Omental fat pad (tissue), 3 donors: ENCODE measurements at regions not wholly inside any gene's neighbourhood (a gene's known extent, or its start where the extent isn't known, plus 50 kb on each side); places are given as distances from the start of the nearest gene placed in this dataset.

Experiments used
- ATAC-seq: fragments of 150-250 bp; one replicate; pipeline ENCODE4 v1.9.1; 2016; ENCODE audit warnings: mild to moderate bottlenecking, moderate library complexity; ENCODE audit not compliant: low FRiP score
- DNase-seq: peaks from one replicate; pipeline ENCODE4 v3.0.0-alpha.2; 2019; ENCODE audit warnings: low spot score
- CTCF ChIP-seq, 3 donors: fragments of 450-650 bp; IDR thresholded peaks; one replicate each; pipeline ENCODE4 v1.5.1; 2016 to 2017; ENCODE audit warnings: antibody characterized with exemption in 3 of 3, mild to moderate bottlenecking in 3 of 3, moderate library complexity in 2 of 3

- DNase-seq (no peak), ATAC-seq (no peak)
- TF ChIP-seq CTCF (IDR thresholded peaks at IDR 0.05): no peak
Observed at GRCh38 chr1:59085101-59085500, 211.8 kb upstream of the FGGY start.

DNA sequence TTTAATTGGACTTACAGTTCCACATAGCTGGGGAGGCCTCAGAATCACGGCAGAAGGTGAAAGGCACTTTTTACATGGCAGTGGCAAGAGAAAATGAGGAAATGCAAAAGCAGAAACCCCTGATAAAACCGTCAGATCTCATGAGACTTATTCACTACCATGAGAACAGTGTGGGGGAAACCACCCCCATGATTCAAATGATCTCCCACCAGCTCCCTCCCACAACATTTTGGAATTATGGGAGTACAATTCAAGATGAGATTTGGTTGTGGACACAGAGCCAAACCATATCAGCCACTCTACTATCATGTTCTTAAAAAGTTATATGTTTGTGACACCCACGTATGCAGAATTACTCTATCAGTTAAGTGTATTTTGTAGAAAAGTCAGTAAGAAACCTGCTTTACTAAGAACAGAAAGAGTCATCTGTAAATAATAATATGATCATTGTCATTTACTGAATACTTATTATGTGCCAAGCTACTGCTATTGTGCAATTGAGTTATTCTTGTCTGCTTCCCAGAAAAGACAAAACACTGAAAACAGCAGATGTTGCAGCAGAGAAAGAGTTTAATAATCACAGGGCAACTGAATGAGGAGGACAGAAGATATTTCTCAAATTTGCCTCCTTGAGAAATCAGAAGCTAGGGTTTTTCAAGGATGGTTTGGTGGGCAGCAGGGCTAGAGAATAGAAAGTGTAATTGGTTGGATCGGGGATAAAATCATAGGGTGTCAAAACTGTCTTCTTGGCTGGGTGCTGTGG is 207.7 kb upstream of the FGGY start:
- no peak for ATAC-seq
- TF ChIP-seq CTCF (IDR thresholded peaks at IDR 0.05): no peak
- DNase-seq: no peak

DNA sequence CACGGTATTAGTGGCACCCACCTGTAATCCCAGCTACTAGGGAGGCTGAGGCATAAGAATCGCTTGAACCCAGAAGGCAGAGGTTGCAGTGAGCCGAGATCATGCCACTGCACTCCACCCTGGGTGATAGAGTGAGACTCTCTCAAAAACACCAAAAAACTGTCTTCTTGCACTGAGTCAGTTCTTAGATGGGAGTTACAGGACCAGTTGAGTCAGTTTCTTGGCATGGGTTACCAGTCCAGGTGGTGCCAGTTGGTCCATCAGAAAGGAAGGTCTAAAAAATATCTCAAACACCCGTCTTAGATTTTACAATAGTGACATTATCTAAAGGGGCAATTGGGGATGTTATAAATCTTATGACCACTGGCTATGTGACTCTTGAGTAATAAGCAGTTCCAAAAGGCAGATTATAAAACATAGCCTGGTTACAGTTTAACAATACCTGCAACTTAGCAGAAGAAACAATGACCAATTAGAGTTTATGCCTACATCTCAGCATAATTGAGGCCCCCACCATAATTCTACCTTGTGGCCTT is 206.9 kb upstream of the FGGY start:
- no peak for TF ChIP-seq CTCF (IDR thresholded peaks at IDR 0.05)
- peak; percentile 55 for ATAC-seq
- no peak for DNase-seq

- ATAC-seq (no peak), DNase-seq (no peak)
- no peak for TF ChIP-seq CTCF (IDR thresholded peaks at IDR 0.05)
Observed at GRCh38 chr1:59092126-59092525, 204.8 kb upstream of the FGGY start.

- no peak for TF ChIP-seq CTCF (IDR thresholded peaks at IDR 0.05)
- ATAC-seq (no peak), DNase-seq (no peak)
Observed at GRCh38 chr1:59094001-59094400, 202.9 kb upstream of the FGGY start.

GRCh38 chr1:59096501-59096900 is 200.4 kb upstream of the FGGY start:
- DNase-seq (no peak), ATAC-seq (no peak)
- TF ChIP-seq CTCF (IDR thresholded peaks at IDR 0.05): no peak

DNA sequence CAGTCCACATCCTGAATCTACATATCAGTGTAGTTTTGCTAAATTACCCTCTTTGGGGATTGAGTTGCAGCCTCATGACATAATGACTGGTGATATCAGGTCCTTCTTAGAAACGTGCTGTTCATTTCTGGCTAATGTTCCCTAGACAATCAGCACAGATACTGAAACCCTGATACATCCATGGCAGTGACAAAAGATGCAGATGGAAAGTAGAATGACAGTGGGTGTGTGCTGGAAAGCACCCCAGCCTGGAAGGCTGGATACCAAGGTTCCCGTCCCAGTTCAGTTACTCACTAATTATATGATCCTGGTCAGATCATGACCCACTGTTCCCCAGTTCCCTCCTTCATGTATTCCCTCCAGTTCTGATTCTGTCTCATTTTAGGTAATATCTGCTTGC is 198.2 kb upstream of the FGGY start:
- DNase-seq: no peak
- TF ChIP-seq CTCF (IDR thresholded peaks at IDR 0.05): no peak
- ATAC-seq: no peak
